NCI-H526 treated with DMSO at 0.1 percent for 48 hours (cell line): ENCODE measurements at regions not wholly inside any gene's neighbourhood (a gene's known extent, or its start where the extent isn't known, plus 50 kb on each side); places are given as distances from the start of the nearest gene placed in this dataset.

Experiments used
- DNase-seq: peaks from one replicate; lab custom pipeline; 2025; lab: John Stamatoyannopoulos, UW

- DNase-seq, result no peak
Measured at GRCh38 chr13:95499811-95500712, 52.5 kb upstream of the CLDN10 start.

DNA sequence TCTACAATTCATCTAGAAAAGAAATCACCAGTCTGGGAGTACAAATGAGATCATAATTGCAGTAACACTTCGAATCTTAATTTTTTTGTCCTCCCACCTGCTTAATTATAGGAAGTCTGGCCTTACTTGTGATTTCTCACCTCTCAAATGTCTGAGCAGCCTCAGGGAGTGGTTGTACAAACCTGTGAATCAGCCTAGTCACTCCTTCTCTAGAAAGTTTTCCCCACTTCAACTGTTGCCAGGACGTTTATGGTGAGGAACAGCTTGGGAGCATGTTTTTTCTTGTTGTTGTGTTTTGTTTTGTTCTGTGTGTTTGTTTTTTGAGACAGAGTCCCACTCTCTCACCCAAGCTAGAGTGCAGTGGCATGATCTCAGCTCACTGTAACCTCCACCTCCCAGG, 50.3 kb upstream of the CLDN10 start:
- DNase-seq, result no peak
